Cardiac fibroblast (primary cell): ENCODE measurements at regions not wholly inside any gene's neighbourhood (a gene's known extent, or its start where the extent isn't known, plus 50 kb on each side); places are given as distances from the start of the nearest gene placed in this dataset.
"Not testable (repeated sequence)": the region's sequence is repeated elsewhere in the genome, so short reads cannot be mapped to it uniquely, and the experiment has no call there.

Source experiments
- DNase-seq, 2 donors: peaks; one replicate each; pipeline versions ENCODE4 v3.0.0 to v3.0.0-alpha.2; 2010; ENCODE audit warnings: low read depth in 2 of 2
- H3K4me3 ChIP-seq, 2 donors: replicated peaks in 1 of 2; 1 replicate in 1 of 2; 2 replicates in 1 of 2; pipeline ENCODE4 v1.5.1; 2011; ENCODE audit warnings: low read depth in 2 of 2, low read length in 2 of 2, mild to moderate bottlenecking in 2 of 2, moderate library complexity in 1 of 2
- TF ChIP-seq, protein P1 (sequence below): IDR thresholded peaks from one replicate; pipeline ENCODE4 v1.5.1; 2011; ENCODE audit warnings: low read depth, mild to moderate bottlenecking, low read length, inconsistent platforms

GRCh38 chr2:138874251-138874650 is 94.1 kb upstream of the NXPH2 start:
- H3K4me3 ChIP-seq, result no peak overlapping the region
- no peak for DNase-seq
- TF ChIP-seq, protein P1, sequence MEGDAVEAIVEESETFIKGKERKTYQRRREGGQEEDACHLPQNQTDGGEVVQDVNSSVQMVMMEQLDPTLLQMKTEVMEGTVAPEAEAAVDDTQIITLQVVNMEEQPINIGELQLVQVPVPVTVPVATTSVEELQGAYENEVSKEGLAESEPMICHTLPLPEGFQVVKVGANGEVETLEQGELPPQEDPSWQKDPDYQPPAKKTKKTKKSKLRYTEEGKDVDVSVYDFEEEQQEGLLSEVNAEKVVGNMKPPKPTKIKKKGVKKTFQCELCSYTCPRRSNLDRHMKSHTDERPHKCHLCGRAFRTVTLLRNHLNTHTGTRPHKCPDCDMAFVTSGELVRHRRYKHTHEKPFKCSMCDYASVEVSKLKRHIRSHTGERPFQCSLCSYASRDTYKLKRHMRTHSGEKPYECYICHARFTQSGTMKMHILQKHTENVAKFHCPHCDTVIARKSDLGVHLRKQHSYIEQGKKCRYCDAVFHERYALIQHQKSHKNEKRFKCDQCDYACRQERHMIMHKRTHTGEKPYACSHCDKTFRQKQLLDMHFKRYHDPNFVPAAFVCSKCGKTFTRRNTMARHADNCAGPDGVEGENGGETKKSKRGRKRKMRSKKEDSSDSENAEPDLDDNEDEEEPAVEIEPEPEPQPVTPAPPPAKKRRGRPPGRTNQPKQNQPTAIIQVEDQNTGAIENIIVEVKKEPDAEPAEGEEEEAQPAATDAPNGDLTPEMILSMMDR, result no peak

GRCh38 chr2:138872116-138872515 is 91.9 kb upstream of the NXPH2 start:
- H3K4me3 ChIP-seq, DNase-seq: not testable (repeated sequence)

- TF ChIP-seq, protein P1, result no peak
- no peak overlapping the region for H3K4me3 ChIP-seq
- no peak for DNase-seq
Measured at GRCh38 chr2:138871312-138871711, 91.1 kb upstream of the NXPH2 start.

- DNase-seq, result no peak
- H3K4me3 ChIP-seq, result no peak overlapping the region
- TF ChIP-seq, protein P1, result no peak
Measured at GRCh38 chr2:138867341-138867740, 87.2 kb upstream of the NXPH2 start.

DNA sequence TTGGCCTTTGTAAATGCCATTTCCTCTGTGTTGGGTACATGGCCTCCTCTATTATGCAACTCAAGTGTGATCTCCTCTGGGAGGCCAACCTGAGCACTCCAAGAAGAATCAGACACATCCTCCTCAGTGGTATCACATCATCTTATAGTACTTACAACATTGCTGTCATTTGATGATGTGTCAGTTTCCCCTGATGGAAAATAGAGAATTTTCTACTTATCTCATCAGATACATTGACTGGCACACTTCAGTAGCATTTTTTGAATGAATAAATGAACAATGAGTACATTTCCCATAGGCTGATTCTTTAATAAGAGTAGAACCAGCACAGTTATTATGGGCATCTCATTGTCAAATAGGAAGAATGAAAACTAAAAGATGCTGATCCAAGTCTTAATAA is 86.6 kb upstream of the NXPH2 start:
- TF ChIP-seq, protein P1, result no peak
- H3K4me3 ChIP-seq, result no peak overlapping the region
- no peak for DNase-seq

DNA sequence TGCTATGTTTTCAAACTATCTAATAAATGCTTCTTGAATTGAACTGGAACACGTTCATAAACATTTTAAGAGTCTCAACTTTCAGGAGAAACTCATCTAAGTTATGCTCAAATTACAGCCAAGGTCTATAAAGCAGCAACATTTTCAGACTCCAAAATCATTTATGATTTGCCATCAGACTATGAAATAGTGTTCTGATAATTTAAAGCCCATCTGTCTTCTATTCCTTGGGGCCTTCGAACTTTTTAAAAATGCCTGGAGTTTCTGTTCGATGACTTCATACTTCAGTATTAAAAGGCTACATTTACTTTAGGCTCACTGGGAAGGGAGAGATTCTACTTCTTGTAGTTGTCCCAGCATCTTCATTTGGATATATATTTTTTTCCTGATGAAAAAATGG is 73.6 kb upstream of the NXPH2 start:
- no peak overlapping the region for H3K4me3 ChIP-seq
- TF ChIP-seq, protein P1, result no peak
- no peak for DNase-seq

DNA sequence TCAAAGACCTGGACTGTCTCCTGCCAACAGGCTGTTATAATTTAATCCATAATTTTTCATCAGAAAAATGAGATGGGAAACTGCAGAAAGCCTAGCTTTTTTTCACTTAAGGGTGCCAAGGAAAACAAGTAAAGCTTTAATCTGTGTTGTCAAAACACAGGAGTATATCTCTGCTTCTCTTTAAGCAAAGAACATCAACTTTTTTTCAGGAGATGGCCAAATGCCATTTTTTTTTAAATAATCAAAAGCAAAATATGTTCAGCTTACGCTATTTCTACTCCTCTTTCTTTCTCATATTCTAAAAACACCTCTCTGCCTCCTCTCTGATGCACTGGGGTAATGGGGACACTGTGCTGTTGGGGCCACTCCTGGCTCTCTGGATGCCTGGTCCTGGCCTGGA is 73.1 kb upstream of the NXPH2 start:
- TF ChIP-seq, protein P1, result no peak
- DNase-seq, result no peak
- H3K4me3 ChIP-seq, result no peak overlapping the region
